HG02678 (cell line): ENCODE measurements at regions not wholly inside any gene's neighbourhood (a gene's known extent, or its start where the extent isn't known, plus 50 kb on each side); places are given as distances from the start of the nearest gene placed in this dataset.
"Not testable (repeated sequence)": the region's sequence is repeated elsewhere in the genome, so short reads cannot be mapped to it uniquely, and the experiment has no call there.

Experiments
- ATAC-seq: cut with Tn5 transposase; IDR thresholded peaks from one replicate; pipeline ENCODE4 v1.9.1; 2021; ENCODE audit warnings: mild to moderate bottlenecking, moderate library complexity; ENCODE audit not compliant: unreplicated experiment

GRCh38 chrY:18966001-18966400 is 192.5 kb upstream of the HSFY2 start:
- no peak for ATAC-seq

GRCh38 chrY:18958846-18959245 is 185.3 kb upstream of the HSFY2 start:
- ATAC-seq: no peak

GRCh38 chrY:18951657-18952435 is 178.3 kb upstream of the HSFY2 start:
- ATAC-seq: no peak

GRCh38 chrY:18951019-18951418 is 177.5 kb upstream of the HSFY2 start:
- ATAC-seq: no peak

- ATAC-seq: no peak
Observed at GRCh38 chrY:18936831-18937230, 163.3 kb upstream of the HSFY2 start.

GRCh38 chrY:18919256-18919655 is 145.7 kb upstream of the HSFY2 start:
- ATAC-seq: no peak

GRCh38 chrY:18912846-18913245 is 139.3 kb upstream of the HSFY2 start:
- no peak for ATAC-seq

- no peak for ATAC-seq
Observed at GRCh38 chrY:18909846-18910245, 136.3 kb upstream of the HSFY2 start.

- not testable (repeated sequence) for ATAC-seq
Observed at GRCh38 chrY:18906198-18906597, 132.7 kb upstream of the HSFY2 start.

- ATAC-seq: no peak
Observed at GRCh38 chrY:18904296-18904695, 130.8 kb upstream of the HSFY2 start.

GRCh38 chrY:18891994-18892393 is 118.5 kb upstream of the HSFY2 start:
- ATAC-seq: no peak

GRCh38 chrY:18889548-18889947 is 116.0 kb upstream of the HSFY2 start:
- no peak for ATAC-seq

- ATAC-seq: no peak
Observed at GRCh38 chrY:18884748-18885147, 111.2 kb upstream of the HSFY2 start.

- ATAC-seq: not testable (repeated sequence)
Observed at GRCh38 chrY:18869145-18869544, 95.6 kb upstream of the HSFY2 start.

GRCh38 chrY:18866887-18867551 is 93.5 kb upstream of the HSFY2 start:
- ATAC-seq: not testable (repeated sequence)

GRCh38 chrY:18860856-18861255 is 87.3 kb upstream of the HSFY2 start:
- not testable (repeated sequence) for ATAC-seq

- not testable (repeated sequence) for ATAC-seq
Observed at GRCh38 chrY:18858484-18859191, 85.1 kb upstream of the HSFY2 start.

GRCh38 chrY:18855184-18855583 is 81.6 kb upstream of the HSFY2 start:
- not testable (repeated sequence) for ATAC-seq

GRCh38 chrY:18853323-18853722 is 79.8 kb upstream of the HSFY2 start:
- not testable (repeated sequence) for ATAC-seq

GRCh38 chrY:18836643-18837042 is 63.1 kb upstream of the HSFY2 start:
- ATAC-seq: not testable (repeated sequence)
